Keratinocyte (primary cell): ENCODE measurements at regions not wholly inside any gene's neighbourhood (a gene's known extent, or its start where the extent isn't known, plus 50 kb on each side); places are given as distances from the start of the nearest gene placed in this dataset.

Experiments
- DNase-seq: peaks from one replicate; pipeline ENCODE4 v3.0.0-alpha.2; 2011; ENCODE audit warnings: low read depth, missing footprints, low spot score
- FAIRE-seq: peaks from 2 replicates; lab custom pipeline; 2011; peaks lifted over from hg19 to GRCh38; lab: Jason Lieb, UNC
- H2AFZ ChIP-seq: 2 replicates; pipeline ENCODE4 v1.6.0; 2012; ENCODE audit warnings: low read length, control low read depth, inconsistent platforms; ENCODE audit not compliant: control insufficient read depth
- H3K27ac ChIP-seq: 2 replicates; pipeline ENCODE4 v1.5.1; 2011; ENCODE audit warnings: low read length; ENCODE audit not compliant: control insufficient read depth, insufficient read depth
- H3K27me3 ChIP-seq: 3 replicates; pipeline ENCODE4 v1.6.0; 2011; ENCODE audit warnings: low read length; ENCODE audit not compliant: control insufficient read depth, insufficient read depth; ENCODE audit errors: extremely low read depth
- H3K36me3 ChIP-seq, 2 experiments: 2 replicates in 1 of 2; 3 replicates in 1 of 2; pipeline ENCODE4 v1.5.1; 2011; ENCODE audit warnings: low read length in 2 of 2, mild to moderate bottlenecking in 1 of 2; ENCODE audit not compliant: control insufficient read depth in 2 of 2, insufficient read depth in 2 of 2; ENCODE audit errors: extremely low read depth in 1 of 2
- H3K4me1 ChIP-seq: 3 replicates; pipeline ENCODE4 v1.5.1; 2011; ENCODE audit warnings: low read length; ENCODE audit not compliant: control insufficient read depth, insufficient read depth; ENCODE audit errors: extremely low read depth
- H3K4me2 ChIP-seq: 3 replicates; pipeline ENCODE4 v1.6.0; 2011; ENCODE audit warnings: low read depth, low read length; ENCODE audit not compliant: control insufficient read depth, insufficient read depth; ENCODE audit errors: extremely low read depth
- H3K4me3 ChIP-seq, 3 experiments: fragments of 200-600 bp in 1 of 3; sonication (generic) in 1 of 3; 2 replicates in 2 of 3; 3 replicates in 1 of 3; pipeline ENCODE4 v1.5.1; 2011 to 2016; ENCODE audit warnings: low read length in 3 of 3, mild to moderate bottlenecking in 3 of 3, control low read depth in 2 of 3, inconsistent platforms in 1 of 3, low read depth in 1 of 3, mixed read lengths in 1 of 3, mixed run types in 1 of 3, moderate library complexity in 1 of 3; ENCODE audit not compliant: control insufficient read depth in 2 of 3, insufficient read depth in 2 of 3; ENCODE audit errors: extremely low read depth in 1 of 3
- H3K79me2 ChIP-seq: 2 replicates; pipeline ENCODE4 v1.6.0; 2012; ENCODE audit warnings: low read length; ENCODE audit not compliant: control insufficient read depth, insufficient read depth
- H3K9ac ChIP-seq: 3 replicates; pipeline ENCODE4 v1.6.0; 2011; ENCODE audit warnings: low read length; ENCODE audit not compliant: control insufficient read depth, insufficient read depth; ENCODE audit errors: extremely low read depth
- H3K9me1 ChIP-seq: 3 replicates; pipeline ENCODE4 v1.6.0; 2011; ENCODE audit warnings: low read length; ENCODE audit not compliant: control insufficient read depth, insufficient read depth; ENCODE audit errors: extremely low read depth
- H3K9me3 ChIP-seq: 2 replicates; pipeline ENCODE4 v1.5.1; 2012; ENCODE audit warnings: low read depth, low read length; ENCODE audit not compliant: control insufficient read depth
- H4K20me1 ChIP-seq: 3 replicates; pipeline ENCODE4 v1.6.0; 2011; ENCODE audit warnings: low read length; ENCODE audit not compliant: control insufficient read depth, insufficient read depth; ENCODE audit errors: extremely low read depth
- CTCF ChIP-seq, 3 experiments: IDR thresholded peaks in 1 of 3; conservative IDR thresholded peaks in 1 of 3; optimal IDR thresholded peaks in 1 of 3; 2 replicates in 2 of 3; 3 replicates in 1 of 3; pipeline versions ENCODE3 to v1.5.1; 2011; ENCODE audit warnings: low read length in 3 of 3, mild to moderate bottlenecking in 3 of 3, moderate library complexity in 2 of 3, control low read depth in 1 of 3, inconsistent platforms in 1 of 3; ENCODE audit not compliant: insufficient read depth in 2 of 3; ENCODE audit errors: extremely low read depth in 1 of 3
- EZH2 ChIP-seq: IDR thresholded peaks from one replicate; pipeline ENCODE4 v1.6.1; 2012; ENCODE audit warnings: inconsistent platforms, mild to moderate bottlenecking, low read length, moderate library complexity
- dilution Hi-C: fragments of 300-500 bp; cut with MboI; formaldehyde crosslinking; loops from one replicate; pipeline ENCODE4 v1.7.0; 2020; ENCODE audit warnings: low sequenced_read_pairs; ENCODE audit not compliant: extremely low pct_ligation_motif_present

GRCh38 chr21:15624646-15625045 is 105.1 kb upstream of the USP25 start:
- Histone ChIP-seq H3K27me3 (no peaks in the 10 kb centered on the region), H3K4me2 (no peak overlapping the region), H4K20me1 (no peaks in the 10 kb centered on the region), H3K79me2 (no peaks in the 10 kb centered on the region), H3K36me3 (no peaks in the 10 kb centered on the region), H3K9me1 (no peaks in the 10 kb centered on the region), H3K27ac (no peak overlapping the region), H2AFZ (no peak overlapping the region), H3K4me1 (peaks cover 4% of the 10 kb centered on the region), H3K9ac (no peak overlapping the region), H3K4me3 (no peak overlapping the region), H3K9me3 (no peaks in the 10 kb centered on the region)
- FAIRE-seq, result peak; percentile 81
- DNase-seq, result no peak
- TF ChIP-seq EZH2, result no peak
- no peak for TF ChIP-seq CTCF (optimal IDR thresholded peaks at IDR 0.05 in 1 of 3, IDR thresholded peaks at IDR 0.05 in 1 of 3, conservative IDR thresholded peaks at IDR 0.05 in 1 of 3; ENCODE audit: extremely low read depth in 1 of 3, insufficient read depth in 2 of 3, low read length in 3 of 3)
- dilution Hi-C loops, result no loop called here

- Histone ChIP-seq H3K4me2 (no peak overlapping the region), H3K27ac (no peak overlapping the region), H3K9me1 (no peaks in the 10 kb centered on the region), H3K36me3 (no peaks in the 10 kb centered on the region), H3K9ac (no peak overlapping the region), H3K9me3 (no peaks in the 10 kb centered on the region), H4K20me1 (no peaks in the 10 kb centered on the region), H2AFZ (no peak overlapping the region), H3K4me1 (peaks cover 4% of the 10 kb centered on the region), H3K27me3 (no peaks in the 10 kb centered on the region), H3K4me3 (no peak overlapping the region), H3K79me2 (no peaks in the 10 kb centered on the region)
- TF ChIP-seq EZH2 (no peak), CTCF (optimal IDR thresholded peaks at IDR 0.05 in 1 of 3, IDR thresholded peaks at IDR 0.05 in 1 of 3, conservative IDR thresholded peaks at IDR 0.05 in 1 of 3; ENCODE audit: extremely low read depth in 1 of 3, insufficient read depth in 2 of 3, low read length in 3 of 3) (no peak)
- no peak for FAIRE-seq
- dilution Hi-C loops, result no loop called here
- DNase-seq, result no peak
Measured at GRCh38 chr21:15625363-15625762, 104.4 kb upstream of the USP25 start.
